Naive thymus-derived CD8-positive, alpha-beta T cell (primary cell): ENCODE measurements at regions not wholly inside any gene's neighbourhood (a gene's known extent, or its start where the extent isn't known, plus 50 kb on each side); places are given as distances from the start of the nearest gene placed in this dataset.

Experiments
- ATAC-seq, 2 donors: fragments of 150-1000 bp; cut with Tn5 transposase in 1 of 2; sonication (Bioruptor Pico), chemical (Tn5 transposase) in 1 of 2; 1 replicate in 1 of 2; 2 replicates in 1 of 2; pipeline ENCODE4 v1.10.0; 2021; ENCODE audit warnings: mild to moderate bottlenecking in 2 of 2, moderate library complexity in 2 of 2
- POLR2A ChIA-PET: fragments of 350-600 bp; sonication (Branson Sonifier 250); formaldehyde crosslinking; loops from one replicate; lab custom pipeline; 2021; ENCODE audit warnings: antibody characterized with exemption; lab: Charles Lee
- DNase-seq, 10 donors: peaks; one replicate each; pipeline versions ENCODE4 v3.0.0 to v3.0.0-alpha.2; 2020 to 2022
- H3K27ac Mint-ChIP-seq, 10 donors: one replicate each; pipeline ENCODE4 v1.8.0; 2020 to 2022; ENCODE audit warnings: mild to moderate bottlenecking in 10 of 10, mixed read lengths in 10 of 10, moderate library complexity in 4 of 10, inconsistent platforms in 1 of 10
- H3K27me3 Mint-ChIP-seq, 5 donors: one replicate each; pipeline ENCODE4 v1.8.0; 2021 to 2022; ENCODE audit warnings: mixed read lengths in 5 of 5
- H3K36me3 Mint-ChIP-seq, 3 donors: one replicate each; pipeline ENCODE4 v1.8.0; 2020 to 2022; ENCODE audit warnings: mixed read lengths in 3 of 3, mild to moderate bottlenecking in 2 of 3, inconsistent platforms in 1 of 3
- H3K4me1 Mint-ChIP-seq, 4 donors: one replicate each; pipeline ENCODE4 v1.8.0; 2021 to 2022; ENCODE audit warnings: mixed read lengths in 4 of 4
- H3K4me3 Mint-ChIP-seq, 10 donors: one replicate each; pipeline ENCODE4 v1.8.0; 2020 to 2022; ENCODE audit warnings: mild to moderate bottlenecking in 10 of 10, mixed read lengths in 10 of 10, moderate library complexity in 6 of 10, inconsistent platforms in 1 of 10
- H3K9me3 Mint-ChIP-seq, 9 donors: one replicate each; pipeline ENCODE4 v1.8.0; 2020 to 2022; ENCODE audit warnings: mixed read lengths in 9 of 9, mild to moderate bottlenecking in 3 of 9, inconsistent platforms in 1 of 9, moderate library complexity in 1 of 9

DNA sequence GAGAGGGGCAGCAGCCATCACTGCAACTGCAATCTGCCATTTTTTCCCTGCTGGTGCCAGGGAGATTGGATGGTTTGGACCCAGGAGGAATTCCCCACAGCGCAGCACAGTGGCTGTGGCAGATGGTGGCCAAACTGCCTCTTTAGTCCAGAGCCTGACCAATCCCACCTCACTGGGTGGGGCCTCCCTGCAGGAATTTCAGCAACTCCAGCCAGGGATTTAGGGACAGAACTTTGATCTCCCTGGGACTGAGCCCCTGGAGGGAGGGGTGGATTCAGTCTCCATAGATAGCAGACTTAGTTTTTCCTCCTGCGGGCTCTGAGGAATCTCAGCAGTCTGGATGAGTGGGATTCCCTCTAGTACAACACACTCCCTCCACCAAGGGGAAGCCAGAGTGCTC lies 179.7 kb upstream of the WDR11 start:
- peaks cover 0 to 27% (median 12%) of the 10 kb centered on the region in 9 donors for H3K9me3 Mint-ChIP-seq
- no peak overlapping the region for H3K4me3 Mint-ChIP-seq
- H3K27ac Mint-ChIP-seq: no peak overlapping the region
- no peak for ATAC-seq
- no peaks in the 10 kb centered on the region for H3K36me3 Mint-ChIP-seq
- no peaks in the 10 kb centered on the region for H3K4me1 Mint-ChIP-seq
- peaks cover 0 to 20% (median 3%) of the 10 kb centered on the region in 5 donors for H3K27me3 Mint-ChIP-seq
- POLR2A ChIA-PET: no interaction called here
- DNase-seq: no peak

DNA sequence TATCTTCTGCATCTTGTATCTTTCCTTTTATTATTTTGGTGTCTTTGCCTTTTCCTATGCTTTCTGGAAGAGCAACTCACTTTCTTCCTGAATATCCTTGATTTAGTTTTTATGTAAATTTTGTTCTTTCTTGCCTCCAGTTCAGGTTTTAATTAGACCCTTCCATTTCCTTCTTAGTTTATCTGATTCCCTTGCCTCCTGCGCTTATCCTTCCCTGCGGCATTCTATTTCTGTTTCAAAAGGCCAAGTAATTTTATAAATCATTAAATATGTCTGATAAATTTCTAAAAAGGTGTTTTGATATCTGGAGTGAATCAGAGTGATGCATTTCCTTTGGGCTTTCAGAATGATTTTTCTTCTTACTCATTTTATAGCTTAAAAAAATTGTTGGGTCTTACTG lies 167.7 kb upstream of the WDR11 start:
- peaks cover 0 to under 1% (median 0%) of the 10 kb centered on the region in 9 donors for H3K9me3 Mint-ChIP-seq
- POLR2A ChIA-PET: no interaction called here
- ATAC-seq (no peak), DNase-seq (no peak)
- no peaks in the 10 kb centered on the region for H3K36me3 Mint-ChIP-seq
- peaks cover 0 to 5% (median 0%) of the 10 kb centered on the region in 5 donors for H3K27me3 Mint-ChIP-seq
- H3K4me1 Mint-ChIP-seq: peaks cover 0 to 15% (median 0%) of the 10 kb centered on the region in 4 donors
- H3K4me3 Mint-ChIP-seq: no peak overlapping the region
- H3K27ac Mint-ChIP-seq: no peak overlapping the region

DNA sequence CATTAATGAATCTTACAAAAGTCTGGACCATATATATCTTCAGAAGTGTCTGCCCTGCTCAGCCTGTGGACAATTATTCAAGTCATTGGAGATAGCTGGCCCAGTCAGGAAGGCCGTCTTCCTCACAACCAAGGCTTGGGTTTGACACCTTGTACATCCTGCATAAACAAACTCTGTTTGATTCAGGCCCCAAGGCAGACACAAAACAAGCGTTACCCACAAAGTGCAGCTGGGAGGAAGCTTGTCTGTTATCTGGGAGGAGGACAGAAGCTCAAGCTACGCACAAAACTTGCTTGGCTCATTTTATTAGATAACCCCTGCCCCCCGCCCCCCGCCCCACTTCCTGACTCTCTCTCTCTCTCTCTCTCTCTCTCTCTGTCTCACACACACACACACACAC lies 166.9 kb upstream of the WDR11 start:
- peaks cover 0 to 5% (median 0%) of the 10 kb centered on the region in 5 donors for H3K27me3 Mint-ChIP-seq
- POLR2A ChIA-PET: no interaction called here
- peak overlapping the region in 2 of 10 donors; percentile 22 to 61 for H3K27ac Mint-ChIP-seq
- no peak overlapping the region for H3K4me3 Mint-ChIP-seq
- ATAC-seq (no peak), DNase-seq (peak in 1 of 10 donors; percentile 5)
- peaks cover 0 to 15% (median 0%) of the 10 kb centered on the region in 4 donors for H3K4me1 Mint-ChIP-seq
- H3K9me3 Mint-ChIP-seq: no peaks in the 10 kb centered on the region
- no peaks in the 10 kb centered on the region for H3K36me3 Mint-ChIP-seq

DNA sequence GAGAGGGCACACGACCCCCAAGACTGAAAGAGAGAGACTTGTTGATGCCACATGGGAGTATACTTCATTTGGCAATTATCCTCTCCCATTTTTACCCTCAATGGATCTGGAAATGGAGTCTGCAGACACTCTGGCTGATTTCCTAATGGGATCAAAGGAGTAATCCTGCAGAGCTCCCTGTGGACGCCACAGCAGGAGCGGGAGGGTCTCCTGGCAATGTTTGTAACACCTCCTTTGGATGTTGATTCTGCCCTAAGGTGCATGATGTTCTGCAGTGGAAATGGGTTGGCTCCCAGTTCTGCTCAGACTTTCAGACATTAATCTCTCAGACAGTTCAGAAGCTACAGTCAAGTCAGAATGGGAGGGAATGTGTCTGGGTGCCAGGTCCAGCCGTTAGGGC lies 166.0 kb upstream of the WDR11 start:
- ATAC-seq: no peak
- peak overlapping the region in 1 of 10 donors; percentile 16 for H3K4me3 Mint-ChIP-seq
- H3K4me1 Mint-ChIP-seq: peaks cover 0 to 24% (median 0%) of the 10 kb centered on the region in 4 donors
- no peaks in the 10 kb centered on the region for H3K36me3 Mint-ChIP-seq
- DNase-seq: no peak
- no peak overlapping the region for H3K27ac Mint-ChIP-seq
- H3K9me3 Mint-ChIP-seq: peaks cover 0 to 1% (median 0%) of the 10 kb centered on the region in 9 donors
- H3K27me3 Mint-ChIP-seq: peaks cover 0 to 5% (median 0%) of the 10 kb centered on the region in 5 donors
- POLR2A ChIA-PET: no interaction called here

DNA sequence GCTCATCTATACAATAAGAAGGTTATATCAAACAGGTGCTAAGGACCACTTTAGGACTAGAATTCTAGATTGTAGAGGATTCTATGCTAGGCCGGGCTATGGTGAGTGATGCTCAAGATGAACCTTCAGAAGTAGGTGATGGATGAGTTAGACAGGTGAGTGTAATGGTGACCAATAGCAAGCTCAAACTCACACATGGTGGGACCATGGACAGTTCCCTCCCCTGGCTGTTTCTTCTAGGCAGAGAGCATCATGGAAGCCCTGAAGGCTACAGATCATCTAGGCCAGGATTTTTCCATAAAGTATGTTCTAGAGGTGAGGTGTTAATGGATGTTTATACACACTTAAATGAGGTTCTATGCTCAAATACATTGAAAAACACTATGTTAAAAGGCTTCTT lies 162.2 kb upstream of the WDR11 start:
- DNase-seq (no peak), ATAC-seq (no peak)
- no peaks in the 10 kb centered on the region for H3K36me3 Mint-ChIP-seq
- peaks cover 0 to 6% (median 0%) of the 10 kb centered on the region in 9 donors for H3K9me3 Mint-ChIP-seq
- no peak overlapping the region for H3K27ac Mint-ChIP-seq
- POLR2A ChIA-PET: no interaction called here
- H3K4me3 Mint-ChIP-seq: no peak overlapping the region
- H3K4me1 Mint-ChIP-seq: peaks cover 0 to 31% (median under 1%) of the 10 kb centered on the region in 4 donors
- H3K27me3 Mint-ChIP-seq: peaks cover 0 to 5% (median 0%) of the 10 kb centered on the region in 5 donors

DNA sequence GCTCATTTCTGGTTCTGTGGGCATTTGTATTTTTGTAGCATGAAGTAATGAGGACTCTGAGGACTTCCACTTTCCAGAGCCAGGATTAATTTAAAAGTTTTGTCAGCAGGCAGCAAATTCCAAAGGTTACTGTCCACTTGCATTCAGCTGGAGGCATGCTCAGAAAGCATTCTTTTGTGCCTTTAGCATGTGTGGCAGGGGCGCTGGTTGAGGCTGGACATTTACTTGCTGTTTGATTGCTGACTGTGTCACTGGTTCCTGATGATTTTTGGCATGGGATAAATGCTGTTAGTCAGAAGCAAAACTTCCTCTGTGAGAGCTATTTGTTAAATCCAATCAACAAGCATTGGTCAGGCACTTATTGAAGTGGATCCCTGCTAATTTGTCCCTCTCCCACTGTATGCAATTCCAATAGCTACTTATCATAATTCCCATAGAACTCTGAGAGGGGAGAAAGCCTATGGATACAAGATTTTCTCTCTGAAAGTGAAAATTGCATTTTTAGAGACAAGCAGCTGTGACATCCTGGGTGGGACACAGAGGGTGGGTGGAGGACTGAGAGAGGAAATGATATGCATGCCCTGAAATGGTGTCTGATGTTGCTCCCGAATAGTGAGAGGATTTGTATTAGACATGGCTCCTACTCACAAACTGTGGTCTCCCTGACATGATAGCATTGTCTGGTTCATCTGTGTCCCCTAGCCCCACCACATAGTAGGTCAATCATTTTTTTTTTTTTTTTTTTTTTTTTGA lies 161.2 kb upstream of the WDR11 start:
- peaks cover 0 to 23% (median under 1%) of the 10 kb centered on the region in 4 donors for H3K4me1 Mint-ChIP-seq
- H3K36me3 Mint-ChIP-seq: no peaks in the 10 kb centered on the region
- no peak for ATAC-seq
- no peak overlapping the region for H3K27ac Mint-ChIP-seq
- POLR2A ChIA-PET: no interaction called here
- peaks cover 0 to 5% (median 0%) of the 10 kb centered on the region in 5 donors for H3K27me3 Mint-ChIP-seq
- H3K4me3 Mint-ChIP-seq: peak overlapping the region in 1 of 10 donors; percentile 58
- no peak for DNase-seq
- peaks cover 0 to 14% (median 3%) of the 10 kb centered on the region in 9 donors for H3K9me3 Mint-ChIP-seq

DNA sequence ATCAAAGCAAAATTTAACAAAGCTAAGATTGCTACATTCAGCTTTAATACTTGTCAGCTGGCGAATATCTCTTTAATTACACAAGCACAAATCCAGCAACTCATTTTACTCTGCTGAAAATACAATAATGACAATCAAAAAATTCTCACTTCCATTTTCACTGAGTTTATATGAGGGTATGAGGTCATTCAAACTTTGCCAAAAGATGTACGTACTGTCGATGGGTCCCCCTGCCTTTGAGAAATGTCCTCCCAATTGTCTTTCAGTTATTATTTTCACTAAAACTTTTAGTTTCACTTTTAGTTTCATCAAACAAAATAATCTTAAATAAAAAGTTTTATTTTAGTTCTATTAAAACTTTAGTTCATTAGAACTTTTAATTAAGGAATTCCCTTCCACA lies 159.5 kb upstream of the WDR11 start:
- Mint-ChIP-seq H3K27ac (no peak overlapping the region), H3K36me3 (peaks cover 0 to 3% (median 0%) of the 10 kb centered on the region in 3 donors), H3K9me3 (peaks cover 3 to 21% (median 11%) of the 10 kb centered on the region in 9 donors), H3K4me3 (peak overlapping the region in 2 of 10 donors; percentile 12 to 48), H3K4me1 (peaks cover 0 to 16% (median under 1%) of the 10 kb centered on the region in 4 donors), H3K27me3 (peaks cover 0 to 5% (median 0%) of the 10 kb centered on the region in 5 donors)
- DNase-seq (no peak), ATAC-seq (no peak)
- POLR2A ChIA-PET: no interaction called here

DNA sequence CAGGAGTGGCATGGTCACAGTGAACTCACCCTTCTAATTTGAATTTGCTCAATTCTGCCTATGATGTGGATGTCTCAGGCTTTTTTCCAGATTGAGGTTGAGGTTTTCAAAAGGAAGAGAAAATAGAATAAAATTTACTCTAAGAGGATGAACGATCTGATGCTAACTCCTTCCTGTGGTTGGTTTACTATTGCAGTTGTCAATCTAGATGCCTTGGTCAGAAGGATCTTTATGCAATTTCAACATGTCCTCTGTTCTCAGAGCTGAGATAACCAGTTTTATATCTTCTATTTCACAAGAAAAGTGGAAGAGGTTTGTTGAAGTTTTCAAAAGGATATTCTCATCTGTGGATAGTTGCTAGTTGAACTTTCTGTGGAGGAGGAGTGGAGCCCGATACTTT lies 150.7 kb upstream of the WDR11 start:
- no peaks in the 10 kb centered on the region for H3K4me1 Mint-ChIP-seq
- no peak for DNase-seq
- peaks cover 15 to 48% (median 28%) of the 10 kb centered on the region in 9 donors for H3K9me3 Mint-ChIP-seq
- ATAC-seq: no peak
- peaks cover 0 to 33% (median 5%) of the 10 kb centered on the region in 3 donors for H3K36me3 Mint-ChIP-seq
- no peak overlapping the region for H3K4me3 Mint-ChIP-seq
- no peak overlapping the region for H3K27ac Mint-ChIP-seq
- H3K27me3 Mint-ChIP-seq: peaks cover 0 to 3% (median 0%) of the 10 kb centered on the region in 5 donors
- POLR2A ChIA-PET: no interaction called here

DNA sequence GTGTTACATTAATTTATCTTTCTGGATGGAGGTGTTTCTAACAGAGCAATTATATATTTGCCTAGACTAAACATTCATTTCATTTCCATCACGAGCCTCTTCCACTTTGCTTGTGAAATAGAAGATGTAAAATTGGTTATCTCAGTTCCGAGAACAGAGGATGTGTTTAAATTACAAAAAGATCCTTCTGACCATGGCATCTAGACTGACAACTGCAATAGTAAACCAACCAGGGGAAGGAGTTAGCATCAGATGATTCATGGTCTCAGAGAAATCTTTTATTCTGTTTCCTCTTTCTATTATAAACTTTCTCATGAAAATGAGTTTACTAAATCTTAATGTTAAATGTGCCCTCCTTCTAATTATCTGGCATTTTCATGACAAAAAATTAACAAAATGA lies 149.8 kb upstream of the WDR11 start:
- H3K36me3 Mint-ChIP-seq: peaks cover 0 to 32% (median 5%) of the 10 kb centered on the region in 3 donors
- POLR2A ChIA-PET: no interaction called here
- H3K4me1 Mint-ChIP-seq: no peaks in the 10 kb centered on the region
- no peak overlapping the region for H3K4me3 Mint-ChIP-seq
- H3K27ac Mint-ChIP-seq: no peak overlapping the region
- peaks cover 0 to 3% (median 0%) of the 10 kb centered on the region in 5 donors for H3K27me3 Mint-ChIP-seq
- H3K9me3 Mint-ChIP-seq: peaks cover 13 to 47% (median 27%) of the 10 kb centered on the region in 9 donors
- ATAC-seq (no peak), DNase-seq (no peak)

DNA sequence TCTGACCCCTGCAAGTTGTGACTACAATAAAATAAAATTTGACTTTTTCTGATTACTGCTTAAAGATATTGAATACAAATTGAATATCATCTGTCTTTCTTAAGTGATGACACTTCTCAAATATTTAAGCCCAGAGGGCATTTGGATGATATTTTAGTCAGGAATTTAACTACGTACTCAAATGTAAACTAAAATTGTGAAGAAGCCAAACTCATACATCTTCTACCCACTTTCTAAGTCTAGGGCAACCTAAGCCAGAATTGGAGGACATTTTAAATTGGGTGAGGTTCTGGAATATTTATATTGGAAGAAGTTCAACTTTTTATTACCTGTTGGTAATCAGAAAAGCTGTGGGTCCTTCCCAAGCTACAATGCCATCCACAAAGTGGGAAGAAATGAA lies 149.1 kb upstream of the WDR11 start:
- DNase-seq (no peak), ATAC-seq (no peak)
- POLR2A ChIA-PET: no interaction called here
- H3K36me3 Mint-ChIP-seq: peaks cover 0 to 26% (median 5%) of the 10 kb centered on the region in 3 donors
- H3K9me3 Mint-ChIP-seq: peaks cover 12 to 40% (median 21%) of the 10 kb centered on the region in 9 donors
- no peak overlapping the region for H3K4me3 Mint-ChIP-seq
- no peak overlapping the region for H3K27ac Mint-ChIP-seq
- H3K4me1 Mint-ChIP-seq: no peaks in the 10 kb centered on the region
- H3K27me3 Mint-ChIP-seq: peaks cover 0 to 9% (median 1%) of the 10 kb centered on the region in 5 donors

DNA sequence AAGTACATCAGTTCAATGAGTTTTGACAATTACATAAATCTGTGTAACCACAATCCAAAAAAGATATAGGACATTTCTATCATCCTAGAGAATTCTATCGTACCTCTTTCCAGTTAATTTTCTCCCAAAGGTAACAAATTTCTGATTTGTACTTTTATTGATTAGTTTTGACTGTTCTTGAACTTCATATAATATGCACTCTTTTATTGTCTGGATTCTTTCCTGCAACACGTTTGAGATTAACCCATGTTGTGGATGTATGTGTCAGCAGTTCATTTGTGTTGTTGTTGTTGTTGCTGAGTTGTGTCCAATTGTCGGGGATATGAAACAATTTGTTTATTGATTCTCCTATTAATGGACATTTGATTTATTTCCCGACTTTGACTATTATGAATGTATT lies 145.9 kb upstream of the WDR11 start:
- H3K4me1 Mint-ChIP-seq: no peaks in the 10 kb centered on the region
- no peak overlapping the region for H3K4me3 Mint-ChIP-seq
- H3K9me3 Mint-ChIP-seq: peaks cover 0 to 8% (median 3%) of the 10 kb centered on the region in 9 donors
- no peak overlapping the region for H3K27ac Mint-ChIP-seq
- no peak for DNase-seq
- no peak for ATAC-seq
- H3K36me3 Mint-ChIP-seq: peaks cover 0 to 4% (median 0%) of the 10 kb centered on the region in 3 donors
- POLR2A ChIA-PET: no interaction called here
- H3K27me3 Mint-ChIP-seq: peaks cover 0 to 13% (median 9%) of the 10 kb centered on the region in 5 donors

DNA sequence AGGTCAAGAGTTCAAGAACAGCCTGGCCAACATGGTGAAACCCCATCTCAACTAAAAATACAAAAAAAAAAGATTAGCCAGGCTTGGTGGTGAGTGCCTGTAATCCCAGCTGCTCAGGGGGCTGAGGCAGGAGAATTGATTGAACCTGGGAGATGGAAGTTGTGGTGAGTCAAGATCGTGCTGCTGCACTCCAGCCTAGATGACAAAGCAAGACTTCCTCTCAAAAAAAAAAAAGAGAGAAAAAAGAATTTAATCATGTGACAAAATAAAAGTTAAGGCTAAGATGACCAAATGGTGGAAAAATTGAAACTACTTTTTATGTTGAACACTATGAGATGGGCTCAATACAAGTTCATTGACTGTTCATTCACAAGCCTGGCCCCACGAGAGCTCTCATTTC lies 141.1 kb upstream of the WDR11 start:
- Mint-ChIP-seq H3K4me1 (no peaks in the 10 kb centered on the region), H3K27ac (no peak overlapping the region), H3K36me3 (no peaks in the 10 kb centered on the region), H3K27me3 (peaks cover 0 to 14% (median 9%) of the 10 kb centered on the region in 5 donors), H3K9me3 (no peaks in the 10 kb centered on the region), H3K4me3 (no peak overlapping the region)
- POLR2A ChIA-PET: no interaction called here
- DNase-seq (no peak), ATAC-seq (no peak)

DNA sequence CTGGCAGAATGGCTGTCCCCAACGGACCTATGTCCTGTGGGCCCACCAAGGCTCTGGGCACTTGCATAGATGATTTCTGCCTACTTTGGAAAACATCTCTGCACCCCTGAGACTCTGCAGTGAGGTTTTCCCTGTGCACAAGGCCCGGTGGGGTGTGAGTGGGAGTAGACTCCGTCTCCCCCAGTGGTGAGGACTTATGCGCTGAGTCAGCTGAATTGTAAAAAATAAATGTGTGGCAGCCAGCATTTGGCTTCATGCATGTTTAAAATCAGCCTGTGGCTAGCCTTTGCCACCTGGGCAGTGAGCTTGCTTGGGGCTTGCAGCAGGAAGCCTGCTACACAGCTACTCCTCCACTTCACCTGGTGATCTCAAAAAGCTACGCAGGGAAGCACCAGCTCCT lies 139.3 kb upstream of the WDR11 start:
- DNase-seq (no peak), ATAC-seq (no peak)
- Mint-ChIP-seq H3K4me1 (no peaks in the 10 kb centered on the region), H3K27me3 (peaks cover 0 to 11% (median 7%) of the 10 kb centered on the region in 5 donors), H3K36me3 (no peaks in the 10 kb centered on the region), H3K4me3 (no peak overlapping the region), H3K27ac (no peak overlapping the region), H3K9me3 (peaks cover 0 to under 1% (median 0%) of the 10 kb centered on the region in 9 donors)
- POLR2A ChIA-PET: no interaction called here
